ENCODE measurements at regions not wholly inside any gene's neighbourhood (a gene's known extent, or its start where the extent isn't known, plus 50 kb on each side); places are given as distances from the start of the nearest gene placed in this dataset.

- H3K36me3 Mint-ChIP-seq = no peaks in the 10 kb centered on the region
- no peak overlapping the region for H3K4me3 Mint-ChIP-seq
- H3K27ac ChIP-seq (ENCODE audit: low read length) = no peak overlapping the region
- no peaks in the 10 kb centered on the region for H3K9me3 Mint-ChIP-seq
- no peaks in the 10 kb centered on the region for H3K27me3 ChIP-seq (ENCODE audit: control insufficient read depth, insufficient read depth, low read length)
- no peaks in the 10 kb centered on the region for H3K4me1 Mint-ChIP-seq
- no peak for ATAC-seq
- no peaks in the 10 kb centered on the region for H3K4me1 ChIP-seq (ENCODE audit: control insufficient read depth, insufficient read depth, low read length)
- no peak overlapping the region for H3K27ac Mint-ChIP-seq
- no peak for DNase-seq
- H3K4me3 ChIP-seq (ENCODE audit: low read length) = no peak overlapping the region
- H3K27me3 Mint-ChIP-seq (ENCODE audit: low read depth in 2 of 2) = peaks cover 13 to 18% of the 10 kb centered on the region in 2 donors
- intact Hi-C loops (cut with micrococcal nuclease) = no loop called here
- H3K9me3 ChIP-seq (ENCODE audit: control insufficient read depth, insufficient read depth, low read length) = no peaks in the 10 kb centered on the region
- WGBS (ENCODE audit: insufficient coverage) = 94% methylated on average over 2 of the region's 2 CpGs
- no peaks in the 10 kb centered on the region for H3K36me3 ChIP-seq (ENCODE audit: control insufficient read depth, insufficient read depth, low read length)
- TF ChIP-seq, protein P1, sequence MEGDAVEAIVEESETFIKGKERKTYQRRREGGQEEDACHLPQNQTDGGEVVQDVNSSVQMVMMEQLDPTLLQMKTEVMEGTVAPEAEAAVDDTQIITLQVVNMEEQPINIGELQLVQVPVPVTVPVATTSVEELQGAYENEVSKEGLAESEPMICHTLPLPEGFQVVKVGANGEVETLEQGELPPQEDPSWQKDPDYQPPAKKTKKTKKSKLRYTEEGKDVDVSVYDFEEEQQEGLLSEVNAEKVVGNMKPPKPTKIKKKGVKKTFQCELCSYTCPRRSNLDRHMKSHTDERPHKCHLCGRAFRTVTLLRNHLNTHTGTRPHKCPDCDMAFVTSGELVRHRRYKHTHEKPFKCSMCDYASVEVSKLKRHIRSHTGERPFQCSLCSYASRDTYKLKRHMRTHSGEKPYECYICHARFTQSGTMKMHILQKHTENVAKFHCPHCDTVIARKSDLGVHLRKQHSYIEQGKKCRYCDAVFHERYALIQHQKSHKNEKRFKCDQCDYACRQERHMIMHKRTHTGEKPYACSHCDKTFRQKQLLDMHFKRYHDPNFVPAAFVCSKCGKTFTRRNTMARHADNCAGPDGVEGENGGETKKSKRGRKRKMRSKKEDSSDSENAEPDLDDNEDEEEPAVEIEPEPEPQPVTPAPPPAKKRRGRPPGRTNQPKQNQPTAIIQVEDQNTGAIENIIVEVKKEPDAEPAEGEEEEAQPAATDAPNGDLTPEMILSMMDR (IDR thresholded peaks at IDR 0.05) = no peak
Observed at GRCh38 chr13:44627441-44627840, 51.3 kb upstream of the TSC22D1 start.

DNA sequence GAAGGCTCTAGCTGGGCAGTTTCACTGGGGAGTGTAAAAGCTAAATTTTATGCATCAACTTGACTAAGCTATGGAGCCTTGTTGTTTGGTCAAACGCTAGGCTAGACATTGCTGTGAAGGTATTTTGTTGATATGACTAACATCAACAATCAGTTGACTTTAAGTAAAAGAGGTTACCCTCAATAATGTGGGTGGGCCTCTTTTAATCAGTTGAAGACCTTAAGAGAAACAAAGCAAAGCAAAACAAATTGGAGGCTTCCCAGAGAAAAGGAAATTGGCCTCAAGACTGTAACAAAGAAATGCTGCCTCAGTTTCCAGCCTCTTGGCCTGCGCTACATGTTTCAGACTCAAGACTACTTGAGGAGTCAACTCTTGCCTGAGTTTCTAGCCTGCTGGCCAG lies 50.0 kb upstream of the TSC22D1 start:
- no peak overlapping the region for H3K27ac Mint-ChIP-seq
- TF ChIP-seq, protein P1 (IDR thresholded peaks at IDR 0.05) = no peak
- H3K9me3 Mint-ChIP-seq = no peaks in the 10 kb centered on the region
- Histone ChIP-seq H3K4me1 (ENCODE audit: control insufficient read depth, insufficient read depth, low read length) (no peaks in the 10 kb centered on the region), H3K36me3 (ENCODE audit: control insufficient read depth, insufficient read depth, low read length) (no peaks in the 10 kb centered on the region), H3K27me3 (ENCODE audit: control insufficient read depth, insufficient read depth, low read length) (no peaks in the 10 kb centered on the region), H3K4me3 (ENCODE audit: low read length) (no peak overlapping the region), H3K9me3 (ENCODE audit: control insufficient read depth, insufficient read depth, low read length) (no peaks in the 10 kb centered on the region), H3K27ac (ENCODE audit: low read length) (no peak overlapping the region)
- DNase-seq (no peak), ATAC-seq (no peak)
- H3K4me3 Mint-ChIP-seq = no peak overlapping the region
- intact Hi-C loops (cut with micrococcal nuclease) = no loop called here
- no peaks in the 10 kb centered on the region for H3K36me3 Mint-ChIP-seq
- 91% methylated on average over 2 of the region's 2 CpGs for WGBS (ENCODE audit: insufficient coverage)
- H3K27me3 Mint-ChIP-seq (ENCODE audit: low read depth in 2 of 2) = peaks cover 18 to 19% of the 10 kb centered on the region in 2 donors
- no peaks in the 10 kb centered on the region for H3K4me1 Mint-ChIP-seq
